ENCODE measurements at regions not wholly inside any gene's neighbourhood (a gene's known extent, or its start where the extent isn't known, plus 50 kb on each side); places are given as distances from the start of the nearest gene placed in this dataset.
A peak's percentile ranks its signal among the peaks of the same experiment; 100 is the strongest.
"Not testable (repeated sequence)": the region's sequence is repeated elsewhere in the genome, so short reads cannot be mapped to it uniquely, and the experiment has no call there.

- no peak for DNase-seq
Measured at GRCh38 chr13:89052699-89053098, 1381.5 kb downstream of the SLITRK5 start.

- no peak for DNase-seq
Measured at GRCh38 chr13:89053418-89053817, 1382.2 kb downstream of the SLITRK5 start.

- no peak for DNase-seq
Measured at GRCh38 chr13:89057274-89057673, 1386.1 kb downstream of the SLITRK5 start.

- DNase-seq: no peak
Measured at GRCh38 chr13:89057862-89058261, 1386.7 kb downstream of the SLITRK5 start.

GRCh38 chr13:89061821-89062220 is 1390.7 kb downstream of the SLITRK5 start:
- no peak for DNase-seq

- peak; percentile 31 to 75 (median 63) for DNase-seq
Measured at GRCh38 chr13:89066868-89067466, 1395.8 kb downstream of the SLITRK5 start.

- no peak for DNase-seq
Measured at GRCh38 chr13:89072979-89073378, 1401.8 kb downstream of the SLITRK5 start.

GRCh38 chr13:89076622-89077021 is 1405.5 kb downstream of the SLITRK5 start:
- no peak for DNase-seq

GRCh38 chr13:89082623-89083022 is 1411.5 kb downstream of the SLITRK5 start:
- no peak for DNase-seq

- not testable (repeated sequence) for DNase-seq
Measured at GRCh38 chr13:89088107-89088506, 1416.9 kb downstream of the SLITRK5 start.

- no peak for DNase-seq
Measured at GRCh38 chr13:89097994-89098393, 1426.8 kb downstream of the SLITRK5 start.

GRCh38 chr13:89113744-89114143 is 1442.6 kb downstream of the SLITRK5 start:
- no peak for DNase-seq

GRCh38 chr13:89115307-89115706 is 1444.1 kb downstream of the SLITRK5 start:
- no peak for DNase-seq

GRCh38 chr13:89136678-89137077 is 1465.5 kb downstream of the SLITRK5 start:
- DNase-seq: no peak

- peak in 2 of 3 donors; percentile 1 to 4 for DNase-seq
Measured at GRCh38 chr13:89150362-89150761, 1479.2 kb downstream of the SLITRK5 start.

- DNase-seq: no peak
Measured at GRCh38 chr13:89153941-89154340, 1482.8 kb downstream of the SLITRK5 start.

GRCh38 chr13:89163096-89163495 is 1491.9 kb downstream of the SLITRK5 start:
- DNase-seq: no peak

GRCh38 chr13:89165685-89166084 is 1494.5 kb downstream of the SLITRK5 start:
- no peak for DNase-seq

GRCh38 chr13:89169951-89170350 is 1498.8 kb downstream of the SLITRK5 start:
- DNase-seq: no peak

GRCh38 chr13:89181041-89181440 is 1509.9 kb downstream of the SLITRK5 start:
- DNase-seq: peak; percentile 6 to 37 (median 36)

- no peak for DNase-seq
Measured at GRCh38 chr13:89199138-89199537, 1528.0 kb downstream of the SLITRK5 start.

GRCh38 chr13:89204435-89204834 is 1533.3 kb downstream of the SLITRK5 start:
- no peak for DNase-seq

GRCh38 chr13:89205856-89206520 is 1534.8 kb downstream of the SLITRK5 start:
- no peak for DNase-seq

- no peak for DNase-seq
Measured at GRCh38 chr13:89212186-89212585, 1541.0 kb downstream of the SLITRK5 start.
